ENCODE measurements at regions not wholly inside any gene's neighbourhood (a gene's known extent, or its start where the extent isn't known, plus 50 kb on each side); places are given as distances from the start of the nearest gene placed in this dataset.

DNA sequence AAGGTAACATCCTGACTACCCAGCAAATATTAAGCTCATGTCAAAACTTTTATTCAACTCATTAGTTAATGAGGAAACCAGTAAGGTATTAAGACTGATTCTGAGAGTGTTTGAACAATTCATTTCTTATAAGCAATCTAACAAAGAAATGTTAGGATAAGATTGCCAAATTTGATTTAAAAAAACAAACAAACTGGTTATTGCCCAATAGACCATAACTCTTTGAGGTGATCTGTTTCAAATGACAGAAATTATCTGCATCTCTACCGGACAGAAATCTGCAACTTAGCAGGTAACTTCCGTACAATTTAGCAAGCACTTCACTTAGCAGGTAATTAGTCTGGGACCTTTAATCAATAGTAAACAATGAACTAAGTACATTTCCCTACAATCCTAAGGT lies 82.9 kb upstream of the BARX2 start:
- TF ChIP-seq, protein P1, sequence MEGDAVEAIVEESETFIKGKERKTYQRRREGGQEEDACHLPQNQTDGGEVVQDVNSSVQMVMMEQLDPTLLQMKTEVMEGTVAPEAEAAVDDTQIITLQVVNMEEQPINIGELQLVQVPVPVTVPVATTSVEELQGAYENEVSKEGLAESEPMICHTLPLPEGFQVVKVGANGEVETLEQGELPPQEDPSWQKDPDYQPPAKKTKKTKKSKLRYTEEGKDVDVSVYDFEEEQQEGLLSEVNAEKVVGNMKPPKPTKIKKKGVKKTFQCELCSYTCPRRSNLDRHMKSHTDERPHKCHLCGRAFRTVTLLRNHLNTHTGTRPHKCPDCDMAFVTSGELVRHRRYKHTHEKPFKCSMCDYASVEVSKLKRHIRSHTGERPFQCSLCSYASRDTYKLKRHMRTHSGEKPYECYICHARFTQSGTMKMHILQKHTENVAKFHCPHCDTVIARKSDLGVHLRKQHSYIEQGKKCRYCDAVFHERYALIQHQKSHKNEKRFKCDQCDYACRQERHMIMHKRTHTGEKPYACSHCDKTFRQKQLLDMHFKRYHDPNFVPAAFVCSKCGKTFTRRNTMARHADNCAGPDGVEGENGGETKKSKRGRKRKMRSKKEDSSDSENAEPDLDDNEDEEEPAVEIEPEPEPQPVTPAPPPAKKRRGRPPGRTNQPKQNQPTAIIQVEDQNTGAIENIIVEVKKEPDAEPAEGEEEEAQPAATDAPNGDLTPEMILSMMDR (conservative IDR thresholded peaks at IDR 0.05; ENCODE audit: low read depth, low read length): no peak
- no peak for TF ChIP-seq EZH2 (IDR thresholded peaks at IDR 0.05; ENCODE audit: borderline replicate concordance, low read depth, low read length, poor library complexity, severe bottlenecking)

Data from A673 (cell line).